HTR-8/SVneo (cell line): ENCODE measurements at regions not wholly inside any gene's neighbourhood (a gene's known extent, or its start where the extent isn't known, plus 50 kb on each side); places are given as distances from the start of the nearest gene placed in this dataset.

ENCODE experiments used
- DNase-seq: peaks from one replicate; pipeline ENCODE4 v3.0.0; 2011; ENCODE audit warnings: low spot score, mixed read lengths; ENCODE audit not compliant: insufficient read length
- FAIRE-seq: peaks from 2 replicates; lab custom pipeline; 2011; peaks lifted over from hg19 to GRCh38; lab: Jason Lieb, UNC

GRCh38 chr9:20137425-20137824, 348.6 kb upstream of the SLC24A2 start:
- DNase-seq: no peak
- no peak for FAIRE-seq

- no peak for DNase-seq
- no peak for FAIRE-seq
These were observed 346.4 kb upstream of the SLC24A2 start for GRCh38 chr9:20135119-20135697.

DNA sequence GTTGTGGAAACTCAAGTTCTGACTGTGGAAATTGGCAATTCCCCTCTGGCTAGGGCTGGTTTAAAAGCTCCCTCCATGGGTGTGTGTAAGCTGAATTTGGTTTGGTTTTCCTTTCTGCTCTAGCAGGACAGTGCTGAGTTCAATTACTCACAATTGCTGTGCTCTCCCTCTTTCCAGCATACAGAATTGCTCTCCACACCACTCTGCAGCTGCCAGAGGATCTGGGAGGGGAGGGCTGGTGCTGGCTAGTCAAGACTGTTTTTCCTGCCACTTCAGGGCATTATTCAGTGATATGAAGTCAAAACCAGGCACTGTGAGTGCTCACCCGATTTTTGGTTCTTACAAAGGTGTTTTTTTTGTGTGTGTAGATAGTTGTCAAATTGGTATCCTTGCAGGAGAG, 336.9 kb upstream of the SLC24A2 start:
- DNase-seq (no peak), FAIRE-seq (no peak)

- FAIRE-seq (no peak), DNase-seq (no peak)
These were observed 330.7 kb upstream of the SLC24A2 start for GRCh38 chr9:20119566-20119965.

- DNase-seq: no peak
- FAIRE-seq: no peak
These were observed 329.1 kb upstream of the SLC24A2 start for GRCh38 chr9:20117986-20118385.

DNA sequence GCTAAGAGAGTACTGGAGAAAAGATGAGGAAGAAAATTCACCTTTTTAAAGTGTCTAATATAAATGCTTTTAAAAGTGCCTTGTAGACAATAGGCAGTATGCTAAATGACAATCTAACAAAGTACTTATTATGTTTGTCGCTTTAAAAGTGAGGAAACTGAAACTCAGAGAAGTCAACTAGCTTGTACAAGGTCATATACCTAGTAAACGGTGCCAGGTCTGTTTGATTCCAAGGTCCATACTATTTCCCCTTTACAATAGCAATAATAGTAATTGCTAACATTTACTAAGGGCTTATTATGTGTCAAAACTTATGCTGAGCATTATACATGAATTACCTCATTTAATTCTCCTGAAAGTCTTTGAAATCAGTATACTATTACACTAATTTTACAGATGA, 328.6 kb upstream of the SLC24A2 start:
- DNase-seq (no peak), FAIRE-seq (no peak)

- FAIRE-seq: no peak
- no peak for DNase-seq
These were observed 326.1 kb upstream of the SLC24A2 start for GRCh38 chr9:20114974-20115373.

GRCh38 chr9:20112205-20112783, 323.5 kb upstream of the SLC24A2 start:
- FAIRE-seq: no peak
- peak; percentile 1 for DNase-seq

GRCh38 chr9:20111173-20111843, 322.5 kb upstream of the SLC24A2 start:
- no peak for DNase-seq
- FAIRE-seq: no peak

DNA sequence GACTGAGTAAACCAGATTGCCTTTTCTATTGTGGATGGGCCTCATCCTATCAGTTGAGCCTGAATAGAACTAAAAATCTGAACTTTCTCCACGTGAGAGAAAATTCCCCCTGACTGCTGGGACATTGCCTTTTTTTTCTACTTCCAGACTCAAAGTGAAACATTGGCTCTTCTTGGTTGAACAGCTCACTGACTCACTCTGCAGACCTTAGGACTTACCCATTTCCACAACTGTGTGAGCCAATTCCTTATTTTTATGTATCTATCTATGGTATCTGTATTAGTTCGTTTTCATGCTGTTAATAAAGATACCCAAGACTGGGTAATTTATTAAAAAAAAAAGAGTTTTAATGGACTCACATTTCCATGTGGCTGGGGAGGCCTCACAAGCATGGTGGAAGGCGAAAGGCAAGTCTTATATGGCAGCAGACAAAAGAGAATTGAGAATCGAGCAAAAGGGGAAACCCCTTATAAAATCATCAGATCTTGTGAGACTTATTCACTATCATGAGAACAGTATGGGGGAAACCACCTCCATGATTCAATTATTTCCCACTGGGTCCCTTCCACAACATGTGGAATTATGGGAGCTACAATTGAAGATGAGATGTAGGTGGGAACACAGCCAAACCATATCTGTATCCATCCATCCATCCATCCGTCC, 306.7 kb upstream of the SLC24A2 start:
- DNase-seq (no peak), FAIRE-seq (no peak)

- FAIRE-seq (no peak), DNase-seq (no peak)
These were observed 303.7 kb upstream of the SLC24A2 start for GRCh38 chr9:20092561-20092960.

- DNase-seq (no peak), FAIRE-seq (no peak)
These were observed 298.6 kb upstream of the SLC24A2 start for GRCh38 chr9:20087481-20087880.

- FAIRE-seq (no peak), DNase-seq (no peak)
These were observed 297.0 kb upstream of the SLC24A2 start for GRCh38 chr9:20085842-20086241.

DNA sequence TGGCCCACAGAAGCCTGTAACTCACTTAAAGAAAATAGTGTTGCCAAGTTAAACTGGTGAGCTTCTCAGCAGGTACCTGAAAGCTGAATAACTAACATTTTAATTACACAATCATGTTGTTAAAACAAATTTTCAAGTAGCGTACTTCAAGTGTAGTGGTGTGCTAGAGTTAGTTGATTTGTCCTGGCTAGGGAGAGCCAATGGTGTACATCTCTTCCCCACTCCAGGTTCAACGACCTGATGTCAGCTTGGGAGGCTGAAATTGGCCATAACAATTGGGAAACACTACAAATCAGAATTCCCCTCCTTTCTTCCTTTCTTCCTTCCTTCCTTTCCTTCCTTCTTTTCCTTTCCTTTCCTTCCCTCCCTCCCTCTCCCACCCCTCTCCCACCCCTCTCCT, 295.3 kb upstream of the SLC24A2 start:
- FAIRE-seq (no peak), DNase-seq (no peak)

- FAIRE-seq (no peak), DNase-seq (no peak)
These were observed 294.6 kb upstream of the SLC24A2 start for GRCh38 chr9:20083390-20083789.

DNA sequence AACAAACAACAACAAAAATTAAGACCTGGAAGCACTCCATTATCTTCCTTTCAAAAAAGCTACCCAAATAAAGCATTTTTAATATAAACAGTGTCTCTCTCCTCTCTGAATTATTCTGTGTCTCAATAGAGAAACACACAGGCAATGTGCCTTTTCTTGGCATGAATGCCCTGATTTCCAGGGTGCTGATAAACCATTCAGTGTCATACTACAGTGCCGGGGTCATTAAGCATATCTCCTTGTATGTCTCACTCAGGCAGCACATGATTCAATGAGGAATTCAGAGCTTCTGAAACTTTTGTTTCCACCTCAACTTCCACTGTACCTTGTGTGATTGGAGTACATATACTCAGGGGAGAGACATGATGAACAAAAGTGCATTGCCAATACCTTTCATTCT, 294.0 kb upstream of the SLC24A2 start:
- no peak for DNase-seq
- no peak for FAIRE-seq

- FAIRE-seq: no peak
These were observed 293.6 kb upstream of the SLC24A2 start for GRCh38 chr9:20082406-20082805.

GRCh38 chr9:20078246-20078645, 289.4 kb upstream of the SLC24A2 start:
- no peak for FAIRE-seq

More at GRCh38 chr9:20082406-20082805, 293.6 kb upstream of the SLC24A2 start:
- DNase-seq: no peak

GRCh38 chr9:20074291-20074690, 285.5 kb upstream of the SLC24A2 start:
- no peak for DNase-seq
- FAIRE-seq: no peak

More at GRCh38 chr9:20078246-20078645, 289.4 kb upstream of the SLC24A2 start:
- no peak for DNase-seq

- FAIRE-seq (no peak), DNase-seq (no peak)
These were observed 281.5 kb upstream of the SLC24A2 start for GRCh38 chr9:20070336-20070735.
